SK-N-SH (cell line): ENCODE measurements at regions not wholly inside any gene's neighbourhood (a gene's known extent, or its start where the extent isn't known, plus 50 kb on each side); places are given as distances from the start of the nearest gene placed in this dataset.
"Not testable (repeated sequence)": the region's sequence is repeated elsewhere in the genome, so short reads cannot be mapped to it uniquely, and the experiment has no call there.

ENCODE experiments used
- CTCF ChIA-PET: fragments of 300-600, 350-600 bp; formaldehyde crosslinking; extraction: SDS; loops from one replicate; lab custom pipeline; 2021; lab: Yijun Ruan, JAX
- POLR2A ChIA-PET: fragments of 350-600 bp; sonication (Branson Sonifier 250); formaldehyde crosslinking; extraction: SDS; loops from one replicate; lab custom pipeline; 2020; ENCODE audit warnings: antibody characterized with exemption, inconsistent platforms; lab: Yijun Ruan, JAX
- DNase-seq: peaks from one replicate; pipeline ENCODE4 v3.0.0; 2012
- H2AFZ ChIP-seq: fragments of 200-600 bp; sonication (generic); 2 replicates; pipeline ENCODE4 v1.8.1; 2016; ENCODE audit warnings: antibody characterized with exemption, mild to moderate bottlenecking, low read depth
- H3F3A ChIP-seq: fragments of 200-600 bp; sonication (generic); replicated peaks from 2 replicates; pipeline ENCODE3; 2016; ENCODE audit warnings: antibody characterized with exemption, mild to moderate bottlenecking; ENCODE audit not compliant: insufficient read depth
- H3K27ac ChIP-seq, 2 experiments: fragments of 200-500 bp in 1 of 2; fragments of 200-600 bp in 1 of 2; sonication (Bioruptor generic) in 1 of 2; sonication (generic), shearing (Covaris generic) in 1 of 2; 2 replicates each; pipeline versions ENCODE4 v1.5.1 to v1.6.1; 2014 to 2016; ENCODE audit warnings: low read depth in 2 of 2, inconsistent platforms in 1 of 2, low read length in 1 of 2, mild to moderate bottlenecking in 1 of 2, mixed read lengths in 1 of 2
- H3K27me3 ChIP-seq: fragments of 200-600 bp; sonication (generic), shearing (Covaris generic); 2 replicates; pipeline ENCODE4 v1.6.1; 2016; ENCODE audit warnings: mixed run types; ENCODE audit not compliant: insufficient read depth
- H3K36me3 ChIP-seq, 2 experiments: fragments of 200-500 bp in 1 of 2; fragments of 200-600 bp in 1 of 2; sonication (Bioruptor generic) in 1 of 2; sonication (generic) in 1 of 2; replicated peaks in 1 of 2; 2 replicates each; pipeline versions ENCODE3 to v1.5.1; 2014 to 2016; ENCODE audit warnings: low read length in 1 of 2, mild to moderate bottlenecking in 1 of 2; ENCODE audit not compliant: insufficient read depth in 2 of 2, control insufficient read depth in 1 of 2
- H3K4me1 ChIP-seq, 2 experiments: fragments of 200-500 bp in 1 of 2; fragments of 200-600 bp in 1 of 2; sonication (Bioruptor generic) in 1 of 2; sonication (generic), shearing (Covaris generic) in 1 of 2; 2 replicates each; pipeline versions ENCODE4 v1.5.1 to v1.6.1; 2014 to 2016; ENCODE audit warnings: low read depth in 1 of 2, low read length in 1 of 2, mixed run types in 1 of 2; ENCODE audit not compliant: insufficient read depth in 2 of 2, control insufficient read depth in 1 of 2
- H3K4me2 ChIP-seq: fragments of 200-600 bp; sonication (generic), shearing (Covaris generic); 2 replicates; pipeline ENCODE4 v1.6.1; 2017; ENCODE audit warnings: mixed run types
- H3K4me3 ChIP-seq, 2 experiments: fragments of 200-500 bp in 1 of 2; fragments of 200-600 bp in 1 of 2; sonication (Bioruptor generic) in 1 of 2; sonication (generic), shearing (Covaris generic) in 1 of 2; 2 replicates each; pipeline versions ENCODE4 v1.5.1 to v1.8.1; 2014 to 2016; ENCODE audit warnings: low read depth in 2 of 2, inconsistent platforms in 1 of 2, low read length in 1 of 2, mild to moderate bottlenecking in 1 of 2, mixed read lengths in 1 of 2, moderate library complexity in 1 of 2
- H3K79me2 ChIP-seq: fragments of 200-600 bp; sonication (generic); 2 replicates; pipeline ENCODE4 v1.8.1; 2017; ENCODE audit warnings: mild to moderate bottlenecking; ENCODE audit not compliant: insufficient read depth
- H3K9ac ChIP-seq: fragments of 200-600 bp; sonication (generic); 2 replicates; pipeline ENCODE4 v1.6.1; 2017; ENCODE audit warnings: mixed run types
- H3K9me2 ChIP-seq: fragments of 200-600 bp; sonication (generic); 2 replicates; pipeline ENCODE4 v1.6.1; 2017; ENCODE audit warnings: mixed run types
- H3K9me3 ChIP-seq: fragments of 200-600 bp; sonication (generic); 2 replicates; pipeline ENCODE4 v1.6.1; 2017; ENCODE audit warnings: mixed run types, mild to moderate bottlenecking, moderate library complexity
- H4K20me1 ChIP-seq: fragments of 200-600 bp; sonication (generic); 2 replicates; pipeline ENCODE4 v1.6.1; 2017; ENCODE audit warnings: mild to moderate bottlenecking, mixed run types; ENCODE audit not compliant: insufficient read depth
- CTCF ChIP-seq: fragments of 200-600 bp; sonication (generic); IDR thresholded peaks from 2 replicates; pipeline ENCODE4 v1.6.1; 2017; ENCODE audit warnings: antibody characterized with exemption, mild to moderate bottlenecking, moderate library complexity
- ELF1 ChIP-seq: IDR thresholded peaks from 2 replicates; pipeline ENCODE4 v1.4.0; 2012
- FOSL2 ChIP-seq: IDR thresholded peaks from 2 replicates; pipeline ENCODE4 v1.4.0; 2012; ENCODE audit warnings: low read depth, mild to moderate bottlenecking, moderate library complexity, borderline replicate concordance
- NFIC ChIP-seq: IDR thresholded peaks from 2 replicates; pipeline ENCODE4 v1.4.0; 2012; ENCODE audit warnings: borderline replicate concordance
- POLR2AphosphoS5 ChIP-seq: IDR thresholded peaks from 2 replicates; pipeline ENCODE4 v1.6.1; 2012; ENCODE audit warnings: low read depth, low read length
- RCOR1 ChIP-seq: fragments of 150-350 bp; IDR thresholded peaks from 2 replicates; pipeline ENCODE4 v1.6.1; 2017; ENCODE audit warnings: antibody characterized with exemption, low read length
- RFX5 ChIP-seq: IDR thresholded peaks from 2 replicates; pipeline ENCODE4 v1.6.1; 2012; ENCODE audit warnings: mild to moderate bottlenecking, improper control_type of control experiment, low read length
- TEAD4 ChIP-seq: IDR thresholded peaks from 2 replicates; pipeline ENCODE4 v1.4.0; 2012; ENCODE audit warnings: mild to moderate bottlenecking, borderline replicate concordance; ENCODE audit not compliant: insufficient read depth
- USF2 ChIP-seq: fragments of 150-350 bp; IDR thresholded peaks from 2 replicates; pipeline ENCODE4 v1.6.1; 2017; ENCODE audit warnings: antibody characterized with exemption, low read length, low read depth, borderline replicate concordance
- WGBS: methylation state at CpG from one replicate; pipeline ENCODE4 v1.1.6; 2017; ENCODE audit warnings: low lambda C conversion rate; 5-methylcytosine and 5-hydroxymethylcytosine counted together
- TF ChIP-seq, protein P1 (sequence below): IDR thresholded peaks from 2 replicates; pipeline ENCODE4 v1.6.1; 2012; ENCODE audit warnings: mild to moderate bottlenecking, low read depth, low read length, moderate library complexity

DNA sequence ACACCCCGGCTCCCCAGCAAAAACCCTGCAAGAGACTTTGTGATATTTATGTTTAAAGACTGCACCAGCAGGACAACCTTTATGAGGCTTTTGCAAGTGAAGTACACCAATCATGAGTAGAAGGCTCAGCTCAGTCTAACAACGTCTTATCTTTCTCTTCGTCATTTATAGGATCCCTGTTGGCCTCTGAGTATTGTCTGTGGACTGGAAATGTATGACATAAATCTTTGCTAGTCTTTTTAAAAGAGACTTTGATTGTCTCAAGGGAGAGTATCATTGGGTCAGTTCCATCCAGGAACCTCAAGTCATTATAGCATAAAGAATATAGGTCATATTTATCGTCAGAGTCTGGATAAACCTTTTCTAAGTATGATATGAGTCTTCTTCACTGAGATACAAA, 505.0 kb upstream of the SOX9 start:
- no peak for DNase-seq
- no peak overlapping the region for H3K4me3 ChIP-seq
- no peak overlapping the region for H2AFZ ChIP-seq
- H3K27me3 ChIP-seq = no peaks in the 10 kb centered on the region
- peaks cover 6% of the 10 kb centered on the region; the same call in 1 of the 2 replicates for H3K9me3 ChIP-seq
- 80% methylated on average over 4 of the region's 4 CpGs for WGBS
- no peaks in the 10 kb centered on the region for H3K4me1 ChIP-seq
- H3K27ac ChIP-seq = no peak overlapping the region
- H4K20me1 ChIP-seq = no peaks in the 10 kb centered on the region
- H3F3A ChIP-seq = peaks cover under 1% of the 10 kb centered on the region
- TF ChIP-seq USF2 = no peak
- TF ChIP-seq, protein P1, sequence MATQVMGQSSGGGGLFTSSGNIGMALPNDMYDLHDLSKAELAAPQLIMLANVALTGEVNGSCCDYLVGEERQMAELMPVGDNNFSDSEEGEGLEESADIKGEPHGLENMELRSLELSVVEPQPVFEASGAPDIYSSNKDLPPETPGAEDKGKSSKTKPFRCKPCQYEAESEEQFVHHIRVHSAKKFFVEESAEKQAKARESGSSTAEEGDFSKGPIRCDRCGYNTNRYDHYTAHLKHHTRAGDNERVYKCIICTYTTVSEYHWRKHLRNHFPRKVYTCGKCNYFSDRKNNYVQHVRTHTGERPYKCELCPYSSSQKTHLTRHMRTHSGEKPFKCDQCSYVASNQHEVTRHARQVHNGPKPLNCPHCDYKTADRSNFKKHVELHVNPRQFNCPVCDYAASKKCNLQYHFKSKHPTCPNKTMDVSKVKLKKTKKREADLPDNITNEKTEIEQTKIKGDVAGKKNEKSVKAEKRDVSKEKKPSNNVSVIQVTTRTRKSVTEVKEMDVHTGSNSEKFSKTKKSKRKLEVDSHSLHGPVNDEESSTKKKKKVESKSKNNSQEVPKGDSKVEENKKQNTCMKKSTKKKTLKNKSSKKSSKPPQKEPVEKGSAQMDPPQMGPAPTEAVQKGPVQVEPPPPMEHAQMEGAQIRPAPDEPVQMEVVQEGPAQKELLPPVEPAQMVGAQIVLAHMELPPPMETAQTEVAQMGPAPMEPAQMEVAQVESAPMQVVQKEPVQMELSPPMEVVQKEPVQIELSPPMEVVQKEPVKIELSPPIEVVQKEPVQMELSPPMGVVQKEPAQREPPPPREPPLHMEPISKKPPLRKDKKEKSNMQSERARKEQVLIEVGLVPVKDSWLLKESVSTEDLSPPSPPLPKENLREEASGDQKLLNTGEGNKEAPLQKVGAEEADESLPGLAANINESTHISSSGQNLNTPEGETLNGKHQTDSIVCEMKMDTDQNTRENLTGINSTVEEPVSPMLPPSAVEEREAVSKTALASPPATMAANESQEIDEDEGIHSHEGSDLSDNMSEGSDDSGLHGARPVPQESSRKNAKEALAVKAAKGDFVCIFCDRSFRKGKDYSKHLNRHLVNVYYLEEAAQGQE = no peak
- TF ChIP-seq RCOR1 = no peak
- no peaks in the 10 kb centered on the region for H3K9me2 ChIP-seq
- POLR2A ChIA-PET = no interaction called here
- no peaks in the 10 kb centered on the region for H3K36me3 ChIP-seq
- no peaks in the 10 kb centered on the region for H3K79me2 ChIP-seq
- CTCF ChIA-PET = interaction anchor here (0.6 to 1.4 kb wide), 2 partner anchors 9 to 12 kb away, joined by 3 read pairs; no protein-coding TSS in a partner anchor
- no peak overlapping the region for H3K9ac ChIP-seq
- H3K4me2 ChIP-seq = no peak overlapping the region

DNA sequence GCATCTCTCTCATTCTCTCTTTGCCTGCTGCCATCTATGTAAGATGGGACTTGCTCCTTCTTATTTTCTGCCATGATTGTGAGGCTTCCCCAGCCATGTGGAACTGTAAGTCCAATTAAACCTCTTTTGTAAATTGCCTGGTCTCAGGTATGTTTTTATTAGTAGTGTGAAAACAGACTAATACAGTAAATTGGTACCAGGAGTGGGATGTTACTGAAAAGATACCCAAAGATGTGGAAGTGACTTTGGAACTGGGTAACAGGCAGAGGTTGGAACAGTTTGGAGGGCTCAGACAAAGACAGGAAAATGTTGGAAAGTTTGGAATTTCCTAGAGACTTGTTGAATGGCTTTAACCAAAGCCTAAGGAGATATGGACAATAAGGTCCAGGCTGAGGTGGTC, 503.1 kb upstream of the SOX9 start:
- H3K36me3 ChIP-seq, H3K79me2 ChIP-seq, H3K4me2 ChIP-seq, H3K27ac ChIP-seq, POLR2A ChIA-PET, H2AFZ ChIP-seq, H3K27me3 ChIP-seq, H3K9me2 ChIP-seq, H3K9ac ChIP-seq, DNase-seq, H4K20me1 ChIP-seq, H3K9me3 ChIP-seq, H3F3A ChIP-seq, CTCF ChIA-PET, H3K4me1 ChIP-seq, H3K4me3 ChIP-seq: not testable (repeated sequence)

- Histone ChIP-seq H3K9ac (no peak overlapping the region), H4K20me1 (no peaks in the 10 kb centered on the region), H2AFZ (no peak overlapping the region), H3K27ac (no peak overlapping the region), H3K9me3 (no peaks in the 10 kb centered on the region), H3F3A (no peaks in the 10 kb centered on the region), H3K4me2 (no peak overlapping the region), H3K4me1 (peaks cover 0 to 2% of the 10 kb centered on the region in 2 experiments; a peak in 2 of 4 replicates), H3K4me3 (no peak overlapping the region), H3K27me3 (no peaks in the 10 kb centered on the region), H3K79me2 (no peaks in the 10 kb centered on the region), H3K9me2 (no peaks in the 10 kb centered on the region; the same call in 1 of the 2 replicates), H3K36me3 (no peaks in the 10 kb centered on the region)
- CTCF ChIA-PET = interaction anchor here (0.7 to 1.4 kb wide), 4 partner anchors 10 to 932 kb away, joined by 3 to 4 read pairs (median 4); no protein-coding TSS in a partner anchor
- POLR2A ChIA-PET = no interaction called here
- 82% methylated on average over 1 of the region's 1 CpG for WGBS
- DNase-seq = no peak
- TF ChIP-seq RFX5 (no peak), POLR2AphosphoS5 (no peak), TEAD4 (no peak), ELF1 (no peak), NFIC (no peak), CTCF (no peak), USF2 (no peak), FOSL2 (no peak)
Observed at GRCh38 chr17:71625330-71625729, 495.5 kb upstream of the SOX9 start.
